ENCODE measurements at regions not wholly inside any gene's neighbourhood (a gene's known extent, or its start where the extent isn't known, plus 50 kb on each side); places are given as distances from the start of the nearest gene placed in this dataset.

DNA sequence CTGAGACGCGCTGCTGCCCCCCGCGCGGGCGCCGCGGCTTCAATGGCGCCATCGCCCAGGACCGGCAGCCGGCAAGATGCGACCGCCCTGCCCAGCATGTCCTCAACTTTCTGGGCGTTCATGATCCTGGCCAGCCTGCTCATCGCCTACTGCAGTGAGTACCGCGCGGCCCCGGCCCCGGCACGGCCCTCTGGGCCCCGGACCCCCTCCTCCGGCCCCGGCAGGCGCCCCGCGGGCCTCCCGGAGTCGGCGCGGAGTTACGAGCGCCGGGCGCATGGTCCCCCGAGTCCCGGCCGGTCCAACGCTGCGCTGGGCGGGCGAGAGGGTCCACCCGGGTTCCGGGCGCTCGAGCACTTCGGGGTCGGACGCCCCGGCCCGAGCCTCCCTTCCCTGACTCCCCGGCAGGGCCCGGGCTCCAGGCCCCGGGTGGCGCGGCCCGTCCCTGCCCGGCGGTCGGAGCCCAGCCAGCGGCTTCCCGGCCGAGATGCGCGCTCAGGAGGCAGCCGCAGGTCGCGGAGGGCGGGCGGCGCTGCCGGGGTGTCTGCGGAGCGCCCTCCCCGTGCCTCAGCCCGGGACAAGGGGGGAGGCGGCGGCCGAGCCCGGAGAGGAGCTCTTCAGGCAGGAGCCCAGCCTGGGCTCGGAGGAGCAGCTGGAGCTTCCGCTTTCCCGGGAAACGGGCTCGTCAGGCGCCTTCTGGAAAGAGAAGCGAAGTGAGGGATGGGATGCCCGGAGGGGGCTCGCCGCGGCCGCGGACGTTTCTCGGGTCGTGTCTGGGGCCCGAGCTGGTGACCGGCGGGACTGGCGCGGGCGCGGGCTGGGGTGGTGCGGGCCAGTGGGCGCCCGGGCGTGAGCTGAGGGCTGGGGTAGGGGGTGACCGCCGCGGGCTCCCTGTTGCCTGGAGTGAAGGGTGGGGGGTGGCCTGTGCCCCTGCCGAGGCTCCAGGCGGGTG is 1337.8 kb downstream of the BRD1 start:
- TF ChIP-seq, protein P1, sequence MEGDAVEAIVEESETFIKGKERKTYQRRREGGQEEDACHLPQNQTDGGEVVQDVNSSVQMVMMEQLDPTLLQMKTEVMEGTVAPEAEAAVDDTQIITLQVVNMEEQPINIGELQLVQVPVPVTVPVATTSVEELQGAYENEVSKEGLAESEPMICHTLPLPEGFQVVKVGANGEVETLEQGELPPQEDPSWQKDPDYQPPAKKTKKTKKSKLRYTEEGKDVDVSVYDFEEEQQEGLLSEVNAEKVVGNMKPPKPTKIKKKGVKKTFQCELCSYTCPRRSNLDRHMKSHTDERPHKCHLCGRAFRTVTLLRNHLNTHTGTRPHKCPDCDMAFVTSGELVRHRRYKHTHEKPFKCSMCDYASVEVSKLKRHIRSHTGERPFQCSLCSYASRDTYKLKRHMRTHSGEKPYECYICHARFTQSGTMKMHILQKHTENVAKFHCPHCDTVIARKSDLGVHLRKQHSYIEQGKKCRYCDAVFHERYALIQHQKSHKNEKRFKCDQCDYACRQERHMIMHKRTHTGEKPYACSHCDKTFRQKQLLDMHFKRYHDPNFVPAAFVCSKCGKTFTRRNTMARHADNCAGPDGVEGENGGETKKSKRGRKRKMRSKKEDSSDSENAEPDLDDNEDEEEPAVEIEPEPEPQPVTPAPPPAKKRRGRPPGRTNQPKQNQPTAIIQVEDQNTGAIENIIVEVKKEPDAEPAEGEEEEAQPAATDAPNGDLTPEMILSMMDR (IDR thresholded peaks at IDR 0.05), result no peak
- no peak for TF ChIP-seq ZFX (IDR thresholded peaks at IDR 0.05; ENCODE audit: borderline replicate concordance)
